Uterus (tissue), 2 donors: ENCODE measurements at regions not wholly inside any gene's neighbourhood (a gene's known extent, or its start where the extent isn't known, plus 50 kb on each side); places are given as distances from the start of the nearest gene placed in this dataset.

ENCODE experiments used
- CTCF ChIP-seq, 4 experiments: fragments of 200-600 bp in 2 of 4; fragments of 450-650 bp in 2 of 4; sonication (generic) in 2 of 4; IDR thresholded peaks; one replicate each; pipeline ENCODE4 v1.5.1; 2016 to 2019; ENCODE audit warnings: antibody characterized with exemption in 4 of 4, mild to moderate bottlenecking in 2 of 4, moderate library complexity in 1 of 4
- POLR2A ChIP-seq, 2 donors: fragments of 450-650 bp; IDR thresholded peaks; one replicate each; pipeline ENCODE4 v1.6.1; 2016; ENCODE audit warnings: antibody characterized with exemption in 2 of 2, mild to moderate bottlenecking in 1 of 2, moderate library complexity in 1 of 2

GRCh38 chr14:62087191-62087590 lies 325.0 kb downstream of the SNAPC1 start:
- TF ChIP-seq POLR2A (IDR thresholded peaks at IDR 0.05) (no peak), CTCF (IDR thresholded peaks at IDR 0.05) (no peak)
